ENCODE measurements at regions not wholly inside any gene's neighbourhood (a gene's known extent, or its start where the extent isn't known, plus 50 kb on each side); places are given as distances from the start of the nearest gene placed in this dataset.
"Not testable (repeated sequence)": the region's sequence is repeated elsewhere in the genome, so short reads cannot be mapped to it uniquely, and the experiment has no call there.

- no peaks in the 10 kb centered on the region for H3K9me3 ChIP-seq (ENCODE audit: control insufficient read depth in 1 of 2, low read length in 2 of 2)
- POLR2A ChIA-PET (ENCODE audit: partially characterized antibody): no interaction called here
- no peak overlapping the region for H3K27ac Mint-ChIP-seq
Measured at GRCh38 chr6:86070151-86070550, 427.5 kb upstream of the SYNCRIP start.

GRCh38 chr6:86065002-86065401 lies 422.3 kb upstream of the SYNCRIP start:
- H3K27me3 ChIP-seq (ENCODE audit: insufficient read depth, low read length); H3K27ac ChIP-seq (ENCODE audit: low read depth, low read length); H3K36me3 Mint-ChIP-seq; H3K9me3 ChIP-seq (ENCODE audit: control insufficient read depth in 1 of 2, low read length in 2 of 2); H3K36me3 ChIP-seq (ENCODE audit: insufficient read depth, low read length); CTCF ChIA-PET (ENCODE audit: partially characterized antibody); POLR2A ChIA-PET (ENCODE audit: partially characterized antibody); H3K4me3 Mint-ChIP-seq; H3K27me3 Mint-ChIP-seq; H3K4me1 ChIP-seq (ENCODE audit: insufficient read depth, low read length); intact Hi-C loops (cut with micrococcal nuclease); H3K4me1 Mint-ChIP-seq; H3K4me3 ChIP-seq (ENCODE audit: low read length in 2 of 2); DNase-seq; H3K27ac Mint-ChIP-seq: not testable (repeated sequence)
- peaks cover 0 to 12% (median 0%) of the 10 kb centered on the region in 8 donors for H3K9me3 Mint-ChIP-seq

More at GRCh38 chr6:86070151-86070550, 427.5 kb upstream of the SYNCRIP start:
- no peaks in the 10 kb centered on the region for H3K36me3 ChIP-seq (ENCODE audit: insufficient read depth, low read length)
- no peak overlapping the region for H3K4me3 ChIP-seq (ENCODE audit: low read length in 2 of 2)
- DNase-seq: no peak
- Mint-ChIP-seq H3K9me3 (peaks cover 0 to 5% (median 2%) of the 10 kb centered on the region in 8 donors), H3K4me3 (no peak overlapping the region), H3K36me3 (no peaks in the 10 kb centered on the region), H3K4me1 (no peaks in the 10 kb centered on the region), H3K27me3 (no peaks in the 10 kb centered on the region)
- H3K4me1 ChIP-seq (ENCODE audit: insufficient read depth, low read length): no peaks in the 10 kb centered on the region
- H3K27ac ChIP-seq (ENCODE audit: low read depth, low read length): no peak overlapping the region
- H3K27me3 ChIP-seq (ENCODE audit: insufficient read depth, low read length): no peaks in the 10 kb centered on the region
- CTCF ChIA-PET (ENCODE audit: partially characterized antibody): no interaction called here
- intact Hi-C loops (cut with micrococcal nuclease): no loop called here

- H3K27ac ChIP-seq (ENCODE audit: low read depth, low read length); H3K27me3 ChIP-seq (ENCODE audit: insufficient read depth, low read length); H3K36me3 Mint-ChIP-seq; H3K4me1 ChIP-seq (ENCODE audit: insufficient read depth, low read length); H3K27me3 Mint-ChIP-seq; CTCF ChIA-PET (ENCODE audit: partially characterized antibody); H3K4me3 ChIP-seq (ENCODE audit: low read length in 2 of 2); intact Hi-C loops (cut with micrococcal nuclease); H3K36me3 ChIP-seq (ENCODE audit: insufficient read depth, low read length); DNase-seq; H3K4me3 Mint-ChIP-seq; H3K9me3 ChIP-seq (ENCODE audit: control insufficient read depth in 1 of 2, low read length in 2 of 2); H3K4me1 Mint-ChIP-seq; H3K27ac Mint-ChIP-seq; POLR2A ChIA-PET (ENCODE audit: partially characterized antibody): not testable (repeated sequence)
- H3K9me3 Mint-ChIP-seq: peaks cover 2 to 32% (median 8%) of the 10 kb centered on the region in 8 donors
Measured at GRCh38 chr6:86057293-86057980, 414.8 kb upstream of the SYNCRIP start.

- DNase-seq: no peak
- no peak overlapping the region for H3K4me3 Mint-ChIP-seq
- no peak overlapping the region for H3K4me3 ChIP-seq (ENCODE audit: low read length in 2 of 2)
- no peaks in the 10 kb centered on the region for H3K27me3 ChIP-seq (ENCODE audit: insufficient read depth, low read length)
- no peaks in the 10 kb centered on the region for H3K9me3 ChIP-seq (ENCODE audit: control insufficient read depth in 1 of 2, low read length in 2 of 2)
- no peaks in the 10 kb centered on the region for H3K27me3 Mint-ChIP-seq
- ChIA-PET CTCF (ENCODE audit: partially characterized antibody) (no interaction called here), POLR2A (ENCODE audit: partially characterized antibody) (no interaction called here)
- intact Hi-C loops (cut with micrococcal nuclease): no loop called here
- peaks cover 0 to 8% (median 5%) of the 10 kb centered on the region in 8 donors for H3K9me3 Mint-ChIP-seq
- H3K36me3 Mint-ChIP-seq: no peaks in the 10 kb centered on the region
- no peak overlapping the region for H3K27ac ChIP-seq (ENCODE audit: low read depth, low read length)
- H3K4me1 ChIP-seq (ENCODE audit: insufficient read depth, low read length): no peaks in the 10 kb centered on the region
- H3K27ac Mint-ChIP-seq: no peak overlapping the region
- H3K36me3 ChIP-seq (ENCODE audit: insufficient read depth, low read length): no peaks in the 10 kb centered on the region
- no peaks in the 10 kb centered on the region for H3K4me1 Mint-ChIP-seq
Measured at GRCh38 chr6:86045038-86045437, 402.4 kb upstream of the SYNCRIP start.

GRCh38 chr6:86042214-86042613 lies 399.5 kb upstream of the SYNCRIP start:
- Mint-ChIP-seq H3K4me1 (no peaks in the 10 kb centered on the region), H3K9me3 (peaks cover 0 to 9% (median 5%) of the 10 kb centered on the region in 8 donors), H3K27ac (no peak overlapping the region), H3K27me3 (no peaks in the 10 kb centered on the region), H3K4me3 (no peak overlapping the region), H3K36me3 (no peaks in the 10 kb centered on the region)
- Histone ChIP-seq H3K9me3 (ENCODE audit: control insufficient read depth in 1 of 2, low read length in 2 of 2) (no peaks in the 10 kb centered on the region), H3K27me3 (ENCODE audit: insufficient read depth, low read length) (no peaks in the 10 kb centered on the region), H3K27ac (ENCODE audit: low read depth, low read length) (no peak overlapping the region), H3K36me3 (ENCODE audit: insufficient read depth, low read length) (no peaks in the 10 kb centered on the region), H3K4me3 (ENCODE audit: low read length in 2 of 2) (no peak overlapping the region), H3K4me1 (ENCODE audit: insufficient read depth, low read length) (no peaks in the 10 kb centered on the region)
- no peak for DNase-seq
- CTCF ChIA-PET (ENCODE audit: partially characterized antibody): no interaction called here
- intact Hi-C loops (cut with micrococcal nuclease): no loop called here
- POLR2A ChIA-PET (ENCODE audit: partially characterized antibody): no interaction called here

GRCh38 chr6:86031713-86032112 lies 389.0 kb upstream of the SYNCRIP start:
- intact Hi-C loops (cut with micrococcal nuclease): no loop called here
- peaks cover 0 to 1% of the 10 kb centered on the region in 2 donors for H3K27me3 Mint-ChIP-seq
- no peaks in the 10 kb centered on the region for H3K36me3 ChIP-seq (ENCODE audit: insufficient read depth, low read length)
- no peaks in the 10 kb centered on the region for H3K4me1 ChIP-seq (ENCODE audit: insufficient read depth, low read length)
- H3K4me3 ChIP-seq (ENCODE audit: low read length in 2 of 2): no peak overlapping the region
- ChIA-PET POLR2A (ENCODE audit: partially characterized antibody) (no interaction called here), CTCF (ENCODE audit: partially characterized antibody) (interaction anchor here (0.6 kb wide), 1 partner anchor 11 kb away, joined by 3 read pairs; no protein-coding TSS in a partner anchor)
- H3K9me3 Mint-ChIP-seq: peaks cover 2 to 15% (median 5%) of the 10 kb centered on the region in 8 donors
- H3K27me3 ChIP-seq (ENCODE audit: insufficient read depth, low read length): no peaks in the 10 kb centered on the region
- no peak overlapping the region for H3K27ac ChIP-seq (ENCODE audit: low read depth, low read length)
- no peak overlapping the region for H3K27ac Mint-ChIP-seq
- no peaks in the 10 kb centered on the region for H3K36me3 Mint-ChIP-seq
- H3K4me3 Mint-ChIP-seq: no peak overlapping the region
- no peak for DNase-seq
- H3K4me1 Mint-ChIP-seq: no peaks in the 10 kb centered on the region
- no peaks in the 10 kb centered on the region for H3K9me3 ChIP-seq (ENCODE audit: control insufficient read depth in 1 of 2, low read length in 2 of 2)

- ChIA-PET POLR2A (ENCODE audit: partially characterized antibody) (no interaction called here), CTCF (ENCODE audit: partially characterized antibody) (no interaction called here)
- Mint-ChIP-seq H3K36me3 (no peaks in the 10 kb centered on the region), H3K27me3 (peaks cover 0 to 1% of the 10 kb centered on the region in 2 donors), H3K4me3 (no peak overlapping the region), H3K4me1 (no peaks in the 10 kb centered on the region), H3K27ac (no peak overlapping the region), H3K9me3 (peaks cover 2 to 15% (median 5%) of the 10 kb centered on the region in 8 donors)
- no peaks in the 10 kb centered on the region for H3K27me3 ChIP-seq (ENCODE audit: insufficient read depth, low read length)
- H3K27ac ChIP-seq (ENCODE audit: low read depth, low read length): no peak overlapping the region
- DNase-seq: no peak
- H3K4me1 ChIP-seq (ENCODE audit: insufficient read depth, low read length): no peaks in the 10 kb centered on the region
- H3K36me3 ChIP-seq (ENCODE audit: insufficient read depth, low read length): no peaks in the 10 kb centered on the region
- no peaks in the 10 kb centered on the region for H3K9me3 ChIP-seq (ENCODE audit: control insufficient read depth in 1 of 2, low read length in 2 of 2)
- no peak overlapping the region for H3K4me3 ChIP-seq (ENCODE audit: low read length in 2 of 2)
- intact Hi-C loops (cut with micrococcal nuclease): no loop called here
Measured at GRCh38 chr6:86030875-86031274, 388.2 kb upstream of the SYNCRIP start.

GRCh38 chr6:86028776-86029175 lies 386.1 kb upstream of the SYNCRIP start:
- H3K27me3 ChIP-seq (ENCODE audit: insufficient read depth, low read length): no peaks in the 10 kb centered on the region
- H3K9me3 ChIP-seq (ENCODE audit: control insufficient read depth in 1 of 2, low read length in 2 of 2): no peaks in the 10 kb centered on the region
- no peak for DNase-seq
- no peaks in the 10 kb centered on the region for H3K4me1 ChIP-seq (ENCODE audit: insufficient read depth, low read length)
- peaks cover 0 to 15% (median 3%) of the 10 kb centered on the region in 8 donors for H3K9me3 Mint-ChIP-seq
- no peak overlapping the region for H3K4me3 ChIP-seq (ENCODE audit: low read length in 2 of 2)
- ChIA-PET POLR2A (ENCODE audit: partially characterized antibody) (no interaction called here), CTCF (ENCODE audit: partially characterized antibody) (no interaction called here)
- no peak overlapping the region for H3K27ac ChIP-seq (ENCODE audit: low read depth, low read length)
- no peaks in the 10 kb centered on the region for H3K36me3 ChIP-seq (ENCODE audit: insufficient read depth, low read length)
- H3K27ac Mint-ChIP-seq: no peak overlapping the region
- no peaks in the 10 kb centered on the region for H3K36me3 Mint-ChIP-seq
- intact Hi-C loops (cut with micrococcal nuclease): no loop called here
- H3K4me1 Mint-ChIP-seq: no peaks in the 10 kb centered on the region
- no peak overlapping the region for H3K4me3 Mint-ChIP-seq
- peaks cover 0 to 1% of the 10 kb centered on the region in 2 donors for H3K27me3 Mint-ChIP-seq
